GM18517 (cell line): ENCODE measurements at regions not wholly inside any gene's neighbourhood (a gene's known extent, or its start where the extent isn't known, plus 50 kb on each side); places are given as distances from the start of the nearest gene placed in this dataset.
"Not testable (repeated sequence)": the region's sequence is repeated elsewhere in the genome, so short reads cannot be mapped to it uniquely, and the experiment has no call there.

ENCODE experiments used
- ATAC-seq: cut with Tn5 transposase; IDR thresholded peaks from one replicate; pipeline ENCODE4 v1.9.1; 2021; ENCODE audit warnings: mild to moderate bottlenecking, moderate library complexity; ENCODE audit not compliant: unreplicated experiment

DNA sequence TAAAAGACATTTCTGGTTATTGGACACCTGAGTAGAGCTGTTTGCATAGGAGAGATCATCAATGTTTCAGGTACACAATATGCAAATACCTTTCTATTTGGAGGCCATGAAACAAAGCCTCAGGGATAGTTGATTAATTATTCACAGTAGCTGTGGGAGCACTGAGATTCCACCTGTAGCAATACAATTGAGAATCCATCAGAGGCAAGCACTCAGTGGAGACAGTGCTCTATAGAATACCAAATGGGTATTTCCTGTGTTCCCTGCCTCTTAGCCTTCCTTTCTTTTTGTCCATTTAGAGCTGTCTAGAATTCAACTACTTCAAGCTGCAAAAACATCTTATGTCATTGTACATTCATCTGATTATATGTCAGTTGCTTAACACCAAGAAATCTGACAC is 1754.0 kb upstream of the ACO1 start:
- no peak for ATAC-seq

GRCh38 chr9:30646639-30647038 is 1737.8 kb upstream of the ACO1 start:
- not testable (repeated sequence) for ATAC-seq

DNA sequence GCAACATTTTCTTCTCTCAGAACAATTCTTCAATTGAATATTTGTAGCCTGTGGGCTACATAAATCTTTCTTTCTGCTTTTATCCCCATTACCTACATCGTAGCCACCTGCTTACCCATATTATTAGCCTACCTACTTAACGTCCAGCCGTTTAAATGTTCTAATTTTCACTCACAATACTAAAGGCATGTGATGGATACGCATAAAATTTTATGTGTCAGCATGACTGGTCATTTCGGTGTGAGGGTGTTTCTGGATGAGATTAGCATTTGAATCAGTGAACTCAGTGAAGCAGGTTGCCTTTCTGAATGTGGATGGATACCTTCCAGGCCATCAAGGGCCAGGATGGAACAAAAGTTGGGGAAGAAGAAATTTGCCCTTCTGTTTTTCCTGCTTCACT is 1722.5 kb upstream of the ACO1 start:
- ATAC-seq, result no peak

DNA sequence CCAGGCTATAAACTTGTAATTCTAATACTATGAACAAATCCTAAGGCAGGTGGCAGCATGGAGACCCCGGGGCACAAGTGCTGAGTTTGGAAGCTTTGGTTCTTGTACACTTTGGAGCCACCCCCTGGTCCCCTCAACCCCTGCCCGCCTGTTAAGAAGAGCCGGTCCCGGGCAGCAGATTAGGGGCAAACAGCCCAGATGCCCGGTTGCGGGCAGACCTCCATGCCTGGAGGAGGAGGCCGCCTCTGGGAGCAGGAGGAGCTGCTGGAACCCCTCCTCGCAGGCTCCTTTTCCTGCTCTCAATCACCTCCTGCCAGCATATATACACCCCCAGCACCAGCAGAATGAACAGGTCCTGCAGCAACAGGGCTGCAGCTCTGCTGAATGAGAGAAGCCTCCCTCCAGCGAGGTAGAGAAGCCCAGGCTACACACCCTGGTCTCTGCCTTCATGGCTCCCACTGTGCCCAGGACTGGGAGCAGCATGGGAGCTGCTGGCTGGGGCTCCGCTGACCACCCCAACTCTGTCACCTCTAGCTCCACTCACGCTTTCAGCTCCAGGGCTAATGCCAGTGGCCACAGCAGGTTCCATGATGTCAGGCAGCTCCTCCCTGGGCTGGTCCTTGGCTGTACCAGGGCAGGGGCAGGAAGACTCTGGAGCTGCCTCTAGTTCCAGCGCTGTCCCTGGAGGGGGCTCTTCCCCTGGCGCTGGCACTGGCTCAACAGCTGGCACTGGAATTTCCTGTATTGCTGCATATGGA is 1713.5 kb upstream of the ACO1 start:
- ATAC-seq, result no peak

GRCh38 chr9:30673132-30673531 is 1711.3 kb upstream of the ACO1 start:
- ATAC-seq, result no peak

GRCh38 chr9:30676651-30677050 is 1707.8 kb upstream of the ACO1 start:
- no peak for ATAC-seq

GRCh38 chr9:30677221-30677620 is 1707.2 kb upstream of the ACO1 start:
- ATAC-seq, result no peak

DNA sequence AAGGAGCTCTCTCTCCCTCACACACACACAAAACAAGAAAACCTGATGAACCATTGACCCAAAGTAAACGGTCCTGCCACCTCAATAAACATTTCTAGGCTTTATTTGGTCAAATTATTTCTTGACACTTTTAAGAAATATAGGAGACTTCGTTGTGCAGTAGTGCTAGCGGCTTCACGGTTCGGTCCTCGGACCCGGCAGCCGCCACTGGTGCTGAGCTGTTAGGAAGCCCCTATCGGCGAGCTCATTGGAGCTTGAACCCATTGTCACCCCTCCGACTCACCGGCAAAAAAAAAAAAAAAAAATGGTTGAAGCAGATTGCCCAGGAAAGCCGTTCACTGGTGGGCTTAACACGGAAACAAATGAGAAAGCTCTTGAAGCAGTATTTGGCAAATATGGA is 1695.6 kb upstream of the ACO1 start:
- no peak for ATAC-seq

DNA sequence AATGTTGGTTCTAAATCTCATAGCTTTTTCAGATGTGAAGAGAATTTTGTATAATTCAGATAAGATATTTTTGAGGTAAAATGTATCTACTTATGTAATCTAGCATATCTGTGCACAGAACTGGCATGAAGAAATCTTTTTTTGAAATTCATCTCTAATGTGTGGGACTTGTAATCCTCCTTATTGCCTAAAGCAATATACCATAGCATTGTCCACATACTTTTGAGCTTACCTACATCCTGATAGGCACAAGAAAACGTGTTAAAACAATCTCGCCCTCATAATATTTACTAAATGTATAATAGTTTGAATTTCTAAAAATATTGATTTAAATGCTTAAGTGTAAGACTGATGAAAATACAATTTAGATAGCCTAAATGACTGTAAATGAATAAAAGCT is 1686.5 kb upstream of the ACO1 start:
- no peak for ATAC-seq

DNA sequence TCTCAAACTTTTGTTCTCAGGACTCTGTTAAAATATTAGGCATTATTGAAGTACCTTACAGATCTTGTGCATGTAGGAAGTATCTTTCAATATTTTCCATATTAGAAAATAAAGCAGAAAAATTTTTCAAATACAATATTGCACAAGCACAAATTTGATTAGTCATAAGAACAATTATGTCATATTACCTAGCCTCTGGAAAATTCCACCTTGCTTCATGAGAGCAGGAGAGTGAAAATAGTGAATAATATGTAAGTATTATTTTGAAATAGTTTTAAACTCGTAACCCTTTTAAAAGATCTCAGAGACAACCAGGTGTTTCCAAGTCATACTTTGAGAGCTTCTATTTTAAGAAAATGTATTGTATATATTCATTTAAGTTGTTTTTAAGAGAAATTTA is 1672.9 kb upstream of the ACO1 start:
- no peak for ATAC-seq

DNA sequence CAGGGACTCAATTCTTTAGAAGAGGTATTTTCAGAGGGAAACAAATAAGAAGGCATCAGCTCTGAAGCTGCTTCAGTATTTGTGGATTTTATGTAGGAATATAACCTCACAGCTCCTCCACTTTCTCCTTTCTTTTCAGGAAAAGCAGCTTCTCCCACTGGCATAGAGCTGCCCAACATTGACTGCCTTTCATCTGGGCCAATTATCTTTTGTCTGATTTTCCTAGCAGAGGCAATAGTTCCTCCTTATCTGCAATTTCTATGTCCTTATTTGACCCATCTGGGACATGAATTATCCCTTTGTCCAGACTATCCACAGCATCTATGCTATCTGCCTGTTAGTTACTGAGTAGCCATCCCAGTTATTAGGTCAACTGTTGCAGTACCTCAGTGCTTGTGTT is 1671.2 kb upstream of the ACO1 start:
- no peak for ATAC-seq

DNA sequence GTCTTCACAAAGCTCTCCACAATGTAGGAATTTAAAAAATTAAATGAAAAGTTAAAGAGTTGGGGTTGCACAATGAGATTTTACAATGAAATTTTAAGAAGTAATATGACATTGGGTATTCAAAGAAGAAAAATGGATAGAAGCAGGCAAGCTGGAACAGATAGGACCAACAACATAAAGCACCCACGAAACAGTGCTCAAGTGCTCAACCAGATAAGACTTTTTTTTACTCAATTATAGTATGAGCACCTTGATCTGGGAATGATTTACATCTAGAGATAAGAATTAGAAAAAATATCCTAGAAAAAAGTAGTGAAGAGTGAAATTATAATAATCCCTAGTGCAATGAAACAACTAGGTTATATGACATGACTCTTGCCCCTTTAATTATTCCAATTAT is 1670.1 kb upstream of the ACO1 start:
- no peak for ATAC-seq

- ATAC-seq, result no peak
These were observed 1666.0 kb upstream of the ACO1 start for GRCh38 chr9:30718483-30718882.

- no peak for ATAC-seq
These were observed 1662.4 kb upstream of the ACO1 start for GRCh38 chr9:30722065-30722464.

DNA sequence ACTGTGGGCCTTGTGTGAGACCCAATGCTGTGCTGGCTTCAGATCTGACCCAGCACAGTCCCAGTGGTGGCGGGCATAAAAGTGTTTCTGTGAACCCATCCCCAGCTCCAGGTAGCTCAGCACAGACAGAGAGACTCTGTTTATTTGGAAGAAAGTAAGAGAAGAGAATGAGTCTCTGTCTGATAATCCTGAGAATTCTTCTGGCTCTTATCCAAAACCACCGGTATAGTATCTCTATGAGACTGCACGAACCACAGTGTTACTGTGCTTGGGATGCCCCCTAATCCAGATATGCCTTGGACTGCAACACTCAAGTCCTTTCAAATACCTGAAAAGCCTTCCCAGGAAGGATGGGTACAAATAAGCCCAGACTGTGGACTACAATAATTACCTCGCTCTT is 1660.8 kb upstream of the ACO1 start:
- no peak for ATAC-seq

- ATAC-seq, result no peak
These were observed 1652.4 kb upstream of the ACO1 start for GRCh38 chr9:30732060-30732459.

GRCh38 chr9:30744871-30745270 is 1639.6 kb upstream of the ACO1 start:
- ATAC-seq, result no peak

DNA sequence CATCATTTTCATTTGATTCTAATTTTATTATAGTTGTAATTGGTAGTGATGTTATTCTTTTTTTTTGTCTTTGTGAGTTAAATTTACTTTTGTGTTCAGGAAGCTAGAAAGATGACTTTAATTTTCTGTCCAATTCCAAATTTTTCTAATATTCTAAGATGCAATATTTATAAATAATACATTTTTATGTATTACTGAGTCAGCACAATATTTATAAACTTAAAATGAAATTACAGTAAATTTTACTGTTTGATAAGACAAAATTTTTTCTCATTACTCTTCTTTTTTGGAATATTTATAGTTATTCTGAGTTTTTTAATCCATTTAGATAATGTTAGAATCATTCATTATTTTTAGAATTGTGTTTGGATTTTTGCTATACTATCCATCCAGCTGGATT is 1637.9 kb upstream of the ACO1 start:
- no peak for ATAC-seq

- no peak for ATAC-seq
These were observed 1626.7 kb upstream of the ACO1 start for GRCh38 chr9:30757723-30758122.

DNA sequence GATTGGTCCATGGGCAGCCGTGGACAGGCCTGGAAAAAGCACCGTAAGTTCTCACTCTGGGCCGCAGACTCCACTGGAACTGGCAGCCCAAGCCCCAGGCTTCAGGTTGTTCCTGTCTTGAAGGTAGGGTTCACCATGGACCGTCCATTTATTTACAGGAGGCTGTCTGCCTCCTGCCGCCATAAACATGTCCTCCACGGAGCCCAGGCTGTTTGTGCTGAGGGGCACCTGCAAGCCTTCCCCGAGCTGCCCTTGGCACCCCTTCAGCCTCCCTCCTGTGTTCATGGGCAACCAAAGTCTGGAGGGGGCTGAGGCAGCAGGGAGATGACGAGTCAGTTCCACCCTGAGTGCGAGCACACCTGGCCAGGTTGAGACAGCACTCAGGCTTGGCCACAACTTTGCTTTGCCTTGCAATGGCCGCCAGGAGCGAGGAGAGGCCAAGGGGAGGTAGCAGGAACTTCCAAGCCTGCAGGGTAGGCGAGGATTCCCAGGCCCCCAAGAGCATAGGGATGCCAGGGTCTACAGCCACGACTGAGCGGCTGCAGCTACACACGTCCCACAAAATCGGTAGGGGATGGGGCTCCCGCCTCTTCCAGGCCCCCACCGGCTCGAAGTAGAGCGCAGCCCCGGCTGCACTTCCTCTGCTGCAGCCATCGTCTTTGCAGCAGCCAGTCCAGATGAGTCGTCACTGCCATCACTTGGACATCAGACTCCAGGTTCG is 1625.6 kb upstream of the ACO1 start:
- no peak for ATAC-seq

- ATAC-seq, result no peak
These were observed 1619.1 kb upstream of the ACO1 start for GRCh38 chr9:30765318-30765717.

DNA sequence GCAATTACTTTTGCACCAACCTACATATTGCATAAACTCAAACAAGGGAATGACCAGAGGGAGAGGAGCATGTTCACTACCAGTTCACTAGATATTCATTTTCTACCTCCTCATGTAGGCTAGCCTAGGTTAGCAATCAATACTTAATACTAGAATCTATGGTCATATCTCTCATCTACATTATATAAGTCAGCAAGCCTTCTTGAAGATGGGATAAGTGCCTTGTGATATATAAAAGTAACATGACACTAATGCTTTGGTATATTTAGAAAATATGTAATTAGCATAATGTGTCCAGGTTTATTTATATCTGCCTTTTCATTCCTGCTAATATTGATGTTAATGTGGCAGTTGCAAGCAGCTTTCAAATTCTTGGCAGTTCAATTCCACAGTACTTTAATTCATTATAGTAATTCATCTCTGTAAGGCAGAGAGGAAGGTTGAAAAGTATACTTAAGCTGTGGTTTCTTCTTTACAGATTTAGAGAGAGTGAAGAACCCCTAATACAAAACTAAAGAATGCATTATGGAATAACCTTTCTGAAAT is 1613.2 kb upstream of the ACO1 start:
- no peak for ATAC-seq
